Colonic mucosa (tissue), 4 donors: ENCODE measurements at regions not wholly inside any gene's neighbourhood (a gene's known extent, or its start where the extent isn't known, plus 50 kb on each side); places are given as distances from the start of the nearest gene placed in this dataset.

ENCODE experiments used
- DNase-seq: peaks from one replicate; pipeline ENCODE4 v3.0.0-alpha.2; 2020
- H3K27ac ChIP-seq: fragments of 200-600 bp; one replicate; pipeline ENCODE4 v1.8.0; 2021
- H3K27me3 ChIP-seq: fragments of 200-600 bp; one replicate; pipeline ENCODE4 v1.8.0; 2021
- H3K36me3 ChIP-seq: fragments of 200-600 bp; one replicate; pipeline ENCODE4 v1.8.0; 2021
- H3K4me1 ChIP-seq: fragments of 200-600 bp; one replicate; pipeline ENCODE4 v1.8.0; 2021; ENCODE audit warnings: mild to moderate bottlenecking
- H3K4me3 ChIP-seq: fragments of 200-600 bp; one replicate; pipeline ENCODE4 v1.8.0; 2021
- H3K9ac ChIP-seq, 2 donors: one replicate each; pipeline ENCODE4 v1.7.0; 2013; ENCODE audit warnings: control low read depth in 2 of 2, low read depth in 2 of 2, low read length in 2 of 2
- H3K9me3 ChIP-seq: fragments of 200-600 bp; one replicate; pipeline ENCODE4 v1.8.0; 2021
- CTCF ChIP-seq: fragments of 200-600 bp; IDR thresholded peaks from one replicate; pipeline ENCODE4 v1.8.0; 2022; ENCODE audit warnings: antibody characterized with exemption, mild to moderate bottlenecking
- intact Hi-C: fragments of 100-400 bp; cut with DNase I; formaldehyde crosslinking; loops from one replicate; pipeline ENCODE4 v1.14.1; 2022
- donor health status: healthy.
- donor health status: DM: no; HTN: no; CAD: no.
- donor health status: DM: no; HTN: no; CAD: no.

GRCh38 chr7:89908736-89909135 is 245.5 kb upstream of the STEAP1 start:
- intact Hi-C loops: no loop called here
- H3K9me3 ChIP-seq: peaks cover 3% of the 10 kb centered on the region
- H3K27ac ChIP-seq: no peak overlapping the region
- DNase-seq: no peak
- no peaks in the 10 kb centered on the region for H3K4me1 ChIP-seq
- H3K9ac ChIP-seq: no peak overlapping the region
- no peaks in the 10 kb centered on the region for H3K36me3 ChIP-seq
- H3K27me3 ChIP-seq: peaks cover 4% of the 10 kb centered on the region
- TF ChIP-seq CTCF: no peak
- no peak overlapping the region for H3K4me3 ChIP-seq

DNA sequence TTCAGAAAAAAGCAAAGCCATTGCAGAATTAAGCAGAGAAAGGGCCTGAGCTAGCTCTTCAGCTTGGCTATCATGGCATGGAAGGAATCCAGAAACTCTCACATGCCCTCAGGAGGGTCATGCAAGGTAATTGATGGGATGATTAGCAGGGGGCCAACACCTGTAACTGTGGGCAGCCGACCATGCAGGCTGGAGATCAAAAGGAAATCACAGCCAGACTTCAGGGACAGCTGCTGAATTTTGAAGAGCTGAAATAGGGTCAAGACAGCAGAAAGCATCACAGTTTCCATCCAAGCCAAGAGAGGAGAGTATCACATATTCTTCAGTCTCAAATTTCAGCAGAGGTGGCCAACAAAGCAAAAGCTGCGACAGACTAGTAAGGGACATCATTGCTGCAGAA is 239.6 kb upstream of the STEAP1 start:
- intact Hi-C loops: no loop called here
- H3K9ac ChIP-seq: no peak overlapping the region
- DNase-seq: no peak
- H3K4me1 ChIP-seq: no peaks in the 10 kb centered on the region
- no peak overlapping the region for H3K4me3 ChIP-seq
- H3K36me3 ChIP-seq: no peaks in the 10 kb centered on the region
- no peak for TF ChIP-seq CTCF
- H3K9me3 ChIP-seq: no peaks in the 10 kb centered on the region
- no peaks in the 10 kb centered on the region for H3K27me3 ChIP-seq
- H3K27ac ChIP-seq: no peak overlapping the region

DNA sequence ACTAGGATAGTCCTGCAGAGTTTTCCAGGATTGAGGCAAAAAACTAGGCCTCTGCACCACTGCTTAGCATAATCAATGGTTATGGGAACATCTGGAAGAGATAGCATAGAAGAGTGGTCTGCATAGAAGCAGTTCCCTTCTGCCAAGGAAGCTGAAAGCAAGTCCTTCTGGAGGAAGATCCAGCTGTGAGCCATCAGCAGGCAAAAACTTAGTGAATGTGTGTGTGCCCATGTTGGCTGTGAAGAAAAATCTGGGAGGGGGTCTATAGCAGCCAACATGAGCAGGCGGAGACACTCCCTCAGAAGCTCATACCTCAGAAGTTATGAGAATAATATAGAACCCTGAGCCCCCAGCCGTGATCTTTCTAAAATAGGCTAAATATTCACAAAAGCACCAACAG is 228.1 kb upstream of the STEAP1 start:
- Histone ChIP-seq H3K9ac (no peak overlapping the region), H3K27ac (no peak overlapping the region), H3K4me3 (no peak overlapping the region), H3K4me1 (no peaks in the 10 kb centered on the region), H3K36me3 (no peaks in the 10 kb centered on the region), H3K27me3 (no peaks in the 10 kb centered on the region), H3K9me3 (no peaks in the 10 kb centered on the region)
- intact Hi-C loops: no loop called here
- no peak for TF ChIP-seq CTCF
- no peak for DNase-seq

DNA sequence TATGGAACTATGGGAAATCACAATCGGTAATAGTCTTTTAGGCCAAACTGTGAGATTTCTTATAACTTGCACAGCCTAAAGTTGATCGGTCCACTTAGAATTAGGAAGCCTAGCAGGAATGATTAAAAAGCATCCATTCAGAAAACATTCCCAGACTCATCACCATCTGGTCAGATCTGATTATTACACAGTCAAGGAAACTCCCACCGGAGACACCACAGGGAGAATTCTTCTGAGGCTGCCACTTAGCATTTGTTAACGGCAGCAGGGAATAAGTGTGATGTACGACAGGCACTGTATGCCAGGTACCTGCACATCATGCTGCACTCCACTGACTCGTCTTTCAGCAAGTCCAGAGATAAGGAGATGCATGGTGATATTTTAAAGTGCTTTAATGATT is 227.6 kb upstream of the STEAP1 start:
- DNase-seq: no peak
- Histone ChIP-seq H3K36me3 (no peaks in the 10 kb centered on the region), H3K4me1 (no peaks in the 10 kb centered on the region), H3K4me3 (no peak overlapping the region), H3K27me3 (no peaks in the 10 kb centered on the region), H3K9ac (no peak overlapping the region), H3K27ac (no peak overlapping the region), H3K9me3 (no peaks in the 10 kb centered on the region)
- intact Hi-C loops: no loop called here
- TF ChIP-seq CTCF: no peak

DNA sequence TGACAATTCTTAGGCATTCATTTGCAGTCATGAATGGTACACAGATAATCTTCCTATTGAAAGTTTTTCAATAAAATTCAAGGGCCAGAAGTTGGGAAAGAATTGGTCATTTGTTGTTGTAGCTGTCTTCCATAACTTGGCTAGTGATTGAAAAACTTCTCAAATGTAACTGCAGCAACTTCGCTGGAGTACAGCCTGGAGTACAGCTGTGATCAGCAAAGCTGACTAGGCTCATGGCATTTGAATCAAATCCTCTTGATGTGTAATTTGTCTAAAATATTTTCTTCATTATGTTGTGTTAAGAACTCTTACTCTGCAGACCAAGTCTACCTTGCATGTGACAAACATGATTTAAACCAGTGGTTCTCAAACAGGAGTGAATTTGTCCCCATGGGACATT is 226.5 kb upstream of the STEAP1 start:
- Histone ChIP-seq H3K4me3 (no peak overlapping the region), H3K9ac (no peak overlapping the region), H3K27ac (no peak overlapping the region), H3K9me3 (no peaks in the 10 kb centered on the region), H3K36me3 (no peaks in the 10 kb centered on the region), H3K27me3 (no peaks in the 10 kb centered on the region), H3K4me1 (no peaks in the 10 kb centered on the region)
- no peak for DNase-seq
- intact Hi-C loops: no loop called here
- TF ChIP-seq CTCF: no peak

DNA sequence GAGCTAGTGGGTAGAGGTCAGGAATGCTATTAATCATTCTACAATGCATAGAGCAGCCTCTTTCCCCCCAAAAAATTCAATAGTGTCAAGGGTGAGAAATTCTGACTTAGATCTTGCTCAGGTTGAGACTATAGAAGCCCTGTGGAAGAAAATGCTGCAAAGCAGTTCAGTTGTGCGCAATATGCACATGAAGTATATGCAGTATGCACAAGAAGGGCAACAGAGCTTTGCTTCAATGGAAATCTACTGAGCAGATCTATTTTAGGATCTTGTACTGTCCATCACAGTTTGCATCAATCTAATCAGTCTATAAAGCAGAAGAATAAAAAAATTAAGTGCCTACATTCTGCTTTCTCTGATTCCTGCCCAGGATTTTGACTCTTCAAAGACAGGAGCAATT is 225.8 kb upstream of the STEAP1 start:
- no peak for TF ChIP-seq CTCF
- Histone ChIP-seq H3K4me1 (no peaks in the 10 kb centered on the region), H3K27me3 (no peaks in the 10 kb centered on the region), H3K4me3 (no peak overlapping the region), H3K9ac (no peak overlapping the region), H3K27ac (no peak overlapping the region), H3K36me3 (no peaks in the 10 kb centered on the region), H3K9me3 (no peaks in the 10 kb centered on the region)
- intact Hi-C loops: no loop called here
- DNase-seq: no peak
